ENCODE measurements at regions not wholly inside any gene's neighbourhood (a gene's known extent, or its start where the extent isn't known, plus 50 kb on each side); places are given as distances from the start of the nearest gene placed in this dataset.
"Not testable (repeated sequence)": the region's sequence is repeated elsewhere in the genome, so short reads cannot be mapped to it uniquely, and the experiment has no call there.

GRCh38 chr6:19584207-19584606 is 253.0 kb upstream of the ID4 start:
- not testable (repeated sequence) for TF ChIP-seq EZH2 (IDR thresholded peaks at IDR 0.05; ENCODE audit: borderline replicate concordance, insufficient read depth, low read length, poor library complexity, severe bottlenecking); REST (IDR thresholded peaks at IDR 0.05; ENCODE audit: borderline replicate concordance); POLR2AphosphoS5 (IDR thresholded peaks at IDR 0.05); SMC3 (conservative IDR thresholded peaks at IDR 0.05; ENCODE audit: poor library complexity); EP300 (conservative IDR thresholded peaks at IDR 0.05; ENCODE audit: poor library complexity, severe bottlenecking); RAD21 (conservative IDR thresholded peaks at IDR 0.05); TAF1 (IDR thresholded peaks at IDR 0.05; ENCODE audit: low read depth)
- TF ChIP-seq, protein P1, sequence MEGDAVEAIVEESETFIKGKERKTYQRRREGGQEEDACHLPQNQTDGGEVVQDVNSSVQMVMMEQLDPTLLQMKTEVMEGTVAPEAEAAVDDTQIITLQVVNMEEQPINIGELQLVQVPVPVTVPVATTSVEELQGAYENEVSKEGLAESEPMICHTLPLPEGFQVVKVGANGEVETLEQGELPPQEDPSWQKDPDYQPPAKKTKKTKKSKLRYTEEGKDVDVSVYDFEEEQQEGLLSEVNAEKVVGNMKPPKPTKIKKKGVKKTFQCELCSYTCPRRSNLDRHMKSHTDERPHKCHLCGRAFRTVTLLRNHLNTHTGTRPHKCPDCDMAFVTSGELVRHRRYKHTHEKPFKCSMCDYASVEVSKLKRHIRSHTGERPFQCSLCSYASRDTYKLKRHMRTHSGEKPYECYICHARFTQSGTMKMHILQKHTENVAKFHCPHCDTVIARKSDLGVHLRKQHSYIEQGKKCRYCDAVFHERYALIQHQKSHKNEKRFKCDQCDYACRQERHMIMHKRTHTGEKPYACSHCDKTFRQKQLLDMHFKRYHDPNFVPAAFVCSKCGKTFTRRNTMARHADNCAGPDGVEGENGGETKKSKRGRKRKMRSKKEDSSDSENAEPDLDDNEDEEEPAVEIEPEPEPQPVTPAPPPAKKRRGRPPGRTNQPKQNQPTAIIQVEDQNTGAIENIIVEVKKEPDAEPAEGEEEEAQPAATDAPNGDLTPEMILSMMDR (IDR thresholded peaks at IDR 0.05; ENCODE audit: poor library complexity, severe bottlenecking): not testable (repeated sequence)
